ENCODE measurements at regions not wholly inside any gene's neighbourhood (a gene's known extent, or its start where the extent isn't known, plus 50 kb on each side); places are given as distances from the start of the nearest gene placed in this dataset.

DNA sequence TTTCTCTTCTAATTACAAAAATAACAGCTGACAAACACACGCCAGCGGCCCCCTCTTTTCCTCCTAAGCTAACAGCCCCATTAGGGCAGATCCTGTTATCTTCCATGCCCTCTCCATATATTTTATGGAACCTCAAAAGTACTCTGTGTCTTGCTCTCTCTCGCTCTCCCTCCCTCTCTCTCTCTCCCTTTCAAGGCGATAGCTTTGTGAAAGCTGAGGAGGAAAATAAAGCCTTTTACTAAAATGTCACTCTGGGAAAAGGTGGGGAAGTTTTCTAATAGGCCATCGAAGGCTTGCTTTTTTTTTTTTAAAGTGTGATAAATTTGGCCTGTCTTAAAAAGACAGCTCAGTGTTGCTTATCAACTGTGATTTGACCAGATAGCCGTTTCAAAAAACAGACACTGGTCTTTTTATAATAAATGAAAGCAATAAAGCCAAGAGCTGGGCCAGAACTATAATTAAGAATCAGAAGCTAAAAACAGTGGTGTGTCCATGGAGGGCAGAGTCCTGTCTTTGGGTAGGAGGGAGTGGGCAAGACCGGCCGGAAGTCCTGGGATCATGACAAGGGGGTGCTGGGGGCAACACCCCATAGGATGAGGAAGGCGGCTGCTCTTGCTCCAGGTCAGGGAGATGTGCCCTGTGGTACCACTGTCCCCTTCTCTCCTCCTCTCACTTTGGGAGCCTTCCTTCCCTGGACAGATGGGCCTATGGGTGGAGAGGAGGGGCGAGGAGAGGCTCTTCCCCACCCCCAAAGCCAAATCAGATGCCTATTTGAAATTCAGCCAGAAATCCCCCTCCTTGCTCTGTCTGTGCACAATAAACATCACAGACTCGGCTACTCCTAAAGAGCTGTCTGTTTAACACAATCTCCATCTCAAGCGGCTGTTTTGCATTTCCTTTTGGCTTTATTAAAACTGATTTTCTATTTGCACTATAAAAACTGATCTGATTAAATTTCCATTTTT lies 267.2 kb downstream of the BUD13 start:
- DNase-seq (ENCODE audit: low spot score): no peak

GRCh38 chr11:116504541-116505297 lies 268.1 kb downstream of the BUD13 start:
- no peak for DNase-seq (ENCODE audit: low spot score)

- no peak for DNase-seq (ENCODE audit: low spot score)
These were observed 269.3 kb downstream of the BUD13 start for GRCh38 chr11:116503216-116504160.

- no peak for DNase-seq (ENCODE audit: low spot score)
These were observed 270.1 kb downstream of the BUD13 start for GRCh38 chr11:116502641-116503061.

DNA sequence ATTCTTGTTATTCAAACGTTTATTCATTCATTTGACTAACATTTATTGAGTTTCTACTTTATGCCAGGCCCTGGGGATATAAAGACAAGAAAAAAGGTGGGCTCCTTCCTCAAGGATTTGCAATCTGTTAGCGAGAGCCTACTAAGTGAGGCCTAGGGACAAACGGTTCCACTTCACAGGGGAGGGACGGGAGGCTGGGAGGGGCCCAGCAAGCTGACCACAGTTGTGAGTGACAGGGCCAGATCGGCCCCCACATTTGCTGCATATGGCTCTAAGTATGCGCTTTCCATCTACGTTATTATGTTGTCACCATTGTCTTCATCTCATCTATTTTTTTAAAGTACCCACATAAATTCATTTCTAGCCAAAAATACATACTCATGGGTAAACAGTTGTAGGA lies 271.1 kb downstream of the BUD13 start:
- DNase-seq (ENCODE audit: low spot score): no peak

DNA sequence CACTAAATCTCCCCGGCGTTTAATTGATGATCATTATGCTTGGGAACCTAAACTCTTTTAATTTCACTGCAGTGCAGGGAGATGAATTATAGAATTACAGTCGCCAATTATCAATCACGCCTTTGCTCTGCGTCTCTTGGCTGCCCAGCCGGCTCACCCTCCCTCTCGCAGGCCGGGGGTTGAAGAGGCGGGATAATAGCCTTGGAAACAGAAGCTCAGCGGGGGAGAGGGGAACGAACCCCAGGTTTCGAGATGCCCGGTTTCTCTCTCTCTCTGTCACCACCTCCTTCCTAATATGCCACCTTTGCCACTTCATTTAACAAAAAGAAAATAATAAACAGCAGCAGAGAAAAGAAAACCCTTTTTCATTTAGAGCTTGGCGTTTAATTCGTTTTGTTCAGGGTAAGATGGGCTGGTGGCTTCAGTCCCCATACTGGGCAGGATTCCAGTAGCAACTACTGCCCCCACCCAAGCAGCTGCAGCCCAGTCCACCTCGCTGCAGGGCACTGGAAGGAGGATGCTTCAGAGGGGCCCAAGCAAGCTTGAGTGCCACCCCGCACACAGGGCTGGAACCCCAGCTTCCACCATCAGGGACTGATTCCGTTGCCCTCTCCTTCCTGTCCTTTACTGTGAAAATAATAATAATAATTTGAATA lies 271.7 kb downstream of the BUD13 start:
- no peak for DNase-seq (ENCODE audit: low spot score)

GRCh38 chr11:116500026-116500946 lies 272.5 kb downstream of the BUD13 start:
- no peak for DNase-seq (ENCODE audit: low spot score)

- peak; percentile 3 for DNase-seq (ENCODE audit: low spot score)
These were observed 273.3 kb downstream of the BUD13 start for GRCh38 chr11:116499396-116500003.

- DNase-seq (ENCODE audit: low spot score): no peak
These were observed 274.6 kb downstream of the BUD13 start for GRCh38 chr11:116498161-116498560.

DNA sequence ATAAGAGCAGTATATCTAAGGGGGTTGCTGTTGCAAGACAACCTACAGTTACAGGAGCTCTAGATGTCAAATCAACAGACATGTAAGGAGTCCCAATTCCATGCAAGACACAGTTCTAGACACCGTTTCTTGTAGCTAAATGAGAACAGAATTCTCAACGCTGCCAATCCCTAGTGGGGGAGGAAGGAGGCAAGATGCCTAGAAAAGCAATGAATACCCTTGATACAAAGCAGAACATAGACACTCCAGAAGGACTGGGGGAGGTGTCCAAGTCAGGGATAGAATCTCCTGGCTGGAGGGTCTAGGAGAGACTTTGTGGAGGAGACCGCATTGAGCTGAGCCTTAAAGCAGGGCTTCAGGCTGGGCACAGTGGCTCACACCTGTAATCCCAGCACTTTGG lies 280.2 kb downstream of the BUD13 start:
- DNase-seq (ENCODE audit: low spot score): no peak

DNA sequence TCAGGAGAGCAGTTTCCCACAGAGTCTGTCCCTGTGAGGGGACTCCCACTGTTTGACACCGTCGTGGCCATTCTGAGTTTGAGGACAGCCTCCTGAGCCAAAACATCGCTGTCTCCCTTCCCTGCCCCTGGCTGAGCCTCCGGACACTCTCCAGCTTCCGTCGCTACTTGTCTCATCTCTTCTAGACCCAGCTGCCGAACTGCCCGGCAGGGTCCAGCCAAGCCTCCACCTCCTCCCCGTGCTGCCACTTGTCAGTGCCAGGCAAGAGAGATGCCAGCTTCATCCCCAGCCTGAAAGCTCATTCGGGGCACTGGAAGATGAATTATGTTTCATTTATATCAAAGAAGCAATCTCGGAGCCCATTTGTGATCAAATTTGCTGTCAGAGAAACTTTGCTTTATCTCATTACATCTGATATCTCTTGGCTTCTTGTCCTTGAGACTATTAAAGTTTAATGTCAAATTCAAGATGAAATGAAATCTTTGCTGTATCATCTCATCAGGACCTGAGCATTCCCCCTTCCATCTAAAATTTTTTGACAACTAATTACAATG lies 283.9 kb downstream of the BUD13 start:
- no peak for DNase-seq (ENCODE audit: low spot score)

- no peak for DNase-seq (ENCODE audit: low spot score)
These were observed 287.4 kb downstream of the BUD13 start for GRCh38 chr11:116485425-116485824.

DNA sequence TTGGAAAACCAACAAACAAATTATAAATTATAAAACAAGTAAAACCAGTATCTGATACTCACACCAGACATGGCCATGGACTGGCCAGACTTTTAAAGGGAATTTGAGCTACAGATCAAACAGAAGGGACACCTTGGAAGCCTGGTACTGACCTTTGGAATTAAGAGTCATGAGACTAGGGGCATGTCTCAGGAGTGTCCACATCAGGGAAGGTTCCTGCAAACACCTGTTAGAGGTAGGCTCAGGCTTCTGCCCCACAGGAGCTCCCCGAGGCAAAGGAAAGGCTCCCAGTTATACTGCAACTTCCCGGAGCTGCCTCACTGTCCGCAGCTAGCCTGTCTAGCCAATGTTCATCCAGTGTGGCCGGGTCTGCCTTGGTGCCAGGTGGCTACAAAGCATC lies 290.1 kb downstream of the BUD13 start:
- DNase-seq (ENCODE audit: low spot score): no peak

DNA sequence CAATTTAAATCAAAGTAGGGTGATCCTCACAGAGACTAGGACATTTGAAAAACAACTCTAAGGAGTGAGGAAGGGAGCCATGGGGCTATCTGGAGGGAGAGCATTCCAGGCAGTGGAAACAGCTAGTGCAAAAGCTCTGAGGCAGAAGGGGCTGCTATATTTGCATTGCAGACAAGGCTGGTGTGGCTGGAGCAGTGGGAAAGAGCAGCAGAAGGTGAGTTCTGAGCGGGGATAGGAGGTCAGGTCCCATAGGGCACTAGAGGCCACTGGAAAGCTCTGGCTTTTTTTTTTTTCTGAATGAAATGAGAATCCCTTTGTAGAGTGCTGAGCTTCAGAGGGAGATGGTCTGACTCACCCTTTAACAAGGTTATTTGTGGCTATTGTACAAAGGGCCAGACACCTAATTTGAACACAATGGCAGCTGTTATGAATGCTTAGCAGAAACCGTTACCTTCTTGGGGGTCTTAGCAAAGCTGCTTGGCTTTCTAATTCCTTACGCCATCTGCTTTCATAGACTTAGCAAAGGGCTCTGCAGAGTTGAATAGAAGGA lies 291.6 kb downstream of the BUD13 start:
- no peak for DNase-seq (ENCODE audit: low spot score)

DNA sequence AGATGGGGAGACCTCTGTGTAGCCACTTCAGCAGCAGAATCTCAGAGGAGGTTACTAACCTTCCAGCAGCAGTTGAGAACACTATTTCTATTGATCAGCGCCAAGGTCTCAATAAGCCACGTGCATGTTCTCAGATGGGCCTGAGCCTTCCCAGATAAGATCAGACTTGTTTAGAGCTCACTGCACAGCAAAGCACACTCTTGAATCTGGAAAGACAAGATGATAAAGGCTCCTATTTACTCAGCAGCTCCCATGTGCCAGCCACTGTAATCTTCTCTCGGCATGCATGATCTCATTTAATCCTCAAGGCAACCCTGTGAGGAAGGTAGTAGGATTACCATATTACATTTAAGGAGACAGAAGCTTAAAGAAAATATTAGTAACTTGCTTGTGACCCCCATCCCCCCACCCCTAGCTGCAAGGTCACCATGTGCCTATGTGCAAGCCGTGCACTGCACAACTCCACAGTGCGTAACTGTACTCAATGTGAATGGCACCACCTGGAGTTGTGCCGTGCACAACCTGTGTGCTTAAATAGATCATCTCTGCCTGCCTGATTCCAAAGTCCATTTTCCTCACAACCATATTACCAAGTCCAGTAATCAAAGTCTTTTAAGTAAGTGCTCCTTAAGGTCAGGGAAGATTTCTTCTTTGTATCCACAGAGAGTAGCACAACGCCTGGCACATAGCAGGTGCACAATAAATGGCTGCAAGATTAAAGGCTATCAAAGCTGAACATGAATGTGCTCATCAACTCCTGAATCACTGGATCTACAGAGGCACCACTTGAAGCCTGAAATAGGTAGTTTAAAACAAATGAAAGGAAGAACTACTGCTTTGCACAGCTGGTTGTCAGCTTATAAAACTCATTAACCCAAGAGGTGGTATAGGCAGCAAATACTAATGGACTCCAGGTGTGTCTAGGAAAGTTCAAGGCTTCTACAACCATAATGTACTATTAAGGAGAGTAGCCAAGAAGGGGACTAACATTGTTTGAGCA lies 293.8 kb downstream of the BUD13 start:
- no peak for DNase-seq (ENCODE audit: low spot score)

DNA sequence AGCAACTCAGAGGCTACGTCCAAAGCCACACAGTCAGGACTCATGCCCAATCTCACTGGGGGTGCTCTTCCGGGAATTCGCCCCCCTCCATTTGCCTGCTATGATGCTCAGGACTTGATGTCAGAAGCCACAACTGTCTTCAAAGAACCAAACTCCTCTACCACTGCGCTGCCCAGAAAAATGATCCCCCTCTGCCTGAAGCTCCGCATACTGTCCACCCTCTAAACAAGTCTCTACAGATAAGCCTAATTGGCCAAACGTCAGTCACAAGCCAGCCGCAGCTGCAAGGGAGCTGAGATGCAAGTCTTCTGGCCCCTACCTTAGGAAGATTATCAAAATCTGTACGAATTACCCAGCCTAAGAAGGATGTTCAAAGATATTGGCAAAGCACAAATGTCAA lies 294.6 kb downstream of the BUD13 start:
- DNase-seq (ENCODE audit: low spot score): no peak

DNA sequence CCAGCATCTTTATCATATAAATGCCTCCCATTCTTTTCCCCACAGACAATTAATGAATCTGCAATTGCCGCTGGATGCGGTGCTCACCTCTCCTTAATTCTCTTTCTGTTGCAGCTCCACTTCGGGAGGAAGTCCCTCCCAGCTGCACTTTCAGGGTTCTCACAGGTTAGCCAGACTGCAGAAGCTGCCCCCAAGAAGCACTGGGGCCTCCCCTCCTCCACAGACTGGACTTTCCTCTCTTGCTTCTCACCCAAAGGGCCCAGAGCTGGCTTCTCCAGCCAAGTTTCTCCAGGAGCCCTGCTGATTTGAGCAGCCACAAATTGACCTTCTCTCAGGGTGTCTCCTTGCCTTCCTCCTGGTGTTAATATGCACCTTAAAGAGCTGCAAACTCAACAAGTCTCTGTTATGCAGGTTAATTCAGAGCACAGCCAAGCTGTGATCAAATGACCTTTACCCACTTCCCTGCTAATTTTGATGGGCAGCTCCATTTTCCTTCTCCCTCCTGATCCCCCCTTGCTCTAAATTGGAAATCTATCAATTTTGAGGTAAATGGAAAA lies 298.9 kb downstream of the BUD13 start:
- DNase-seq (ENCODE audit: low spot score): no peak
